ENCODE measurements at regions not wholly inside any gene's neighbourhood (a gene's known extent, or its start where the extent isn't known, plus 50 kb on each side); places are given as distances from the start of the nearest gene placed in this dataset.

DNA sequence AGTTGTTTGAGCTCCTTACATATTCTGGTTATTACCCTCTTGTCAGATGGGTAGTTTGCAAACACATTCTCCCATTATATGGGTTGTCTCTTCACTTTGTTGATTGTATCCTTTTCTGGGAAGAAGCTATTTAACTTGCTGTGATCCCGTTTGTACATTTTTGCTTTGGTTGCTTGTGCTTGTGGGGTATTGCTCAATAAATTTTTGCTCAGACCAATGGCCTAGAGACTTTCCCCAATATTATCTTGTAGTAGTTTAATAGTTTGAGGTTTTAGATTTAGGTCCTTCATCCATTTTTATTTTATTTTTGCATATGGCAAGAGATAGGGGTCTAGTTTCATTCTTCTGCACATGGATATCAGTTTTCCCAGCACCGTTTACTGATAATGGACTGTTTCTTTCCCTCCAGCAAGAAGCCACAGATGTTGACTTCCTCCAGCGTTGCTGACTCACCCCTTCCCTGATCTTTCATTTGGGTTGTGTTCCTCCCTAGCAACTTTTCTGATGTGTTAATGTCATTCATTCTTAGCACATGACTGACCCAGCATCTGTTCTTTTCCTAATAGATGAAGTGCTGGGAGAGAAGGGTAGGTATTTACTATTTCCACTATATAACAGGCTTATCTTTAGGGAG lies 166.7 kb upstream of the SGO1 start:
- Mint-ChIP-seq H3K4me1 (no peaks in the 10 kb centered on the region), H3K36me3 (ENCODE audit: low read depth) (no peaks in the 10 kb centered on the region), H3K27ac (no peak overlapping the region), H3K27me3 (ENCODE audit: low read depth) (peaks cover 5% of the 10 kb centered on the region), H3K4me3 (no peak overlapping the region), H3K9me3 (peaks cover 5% of the 10 kb centered on the region)
- TF ChIP-seq, protein P1, sequence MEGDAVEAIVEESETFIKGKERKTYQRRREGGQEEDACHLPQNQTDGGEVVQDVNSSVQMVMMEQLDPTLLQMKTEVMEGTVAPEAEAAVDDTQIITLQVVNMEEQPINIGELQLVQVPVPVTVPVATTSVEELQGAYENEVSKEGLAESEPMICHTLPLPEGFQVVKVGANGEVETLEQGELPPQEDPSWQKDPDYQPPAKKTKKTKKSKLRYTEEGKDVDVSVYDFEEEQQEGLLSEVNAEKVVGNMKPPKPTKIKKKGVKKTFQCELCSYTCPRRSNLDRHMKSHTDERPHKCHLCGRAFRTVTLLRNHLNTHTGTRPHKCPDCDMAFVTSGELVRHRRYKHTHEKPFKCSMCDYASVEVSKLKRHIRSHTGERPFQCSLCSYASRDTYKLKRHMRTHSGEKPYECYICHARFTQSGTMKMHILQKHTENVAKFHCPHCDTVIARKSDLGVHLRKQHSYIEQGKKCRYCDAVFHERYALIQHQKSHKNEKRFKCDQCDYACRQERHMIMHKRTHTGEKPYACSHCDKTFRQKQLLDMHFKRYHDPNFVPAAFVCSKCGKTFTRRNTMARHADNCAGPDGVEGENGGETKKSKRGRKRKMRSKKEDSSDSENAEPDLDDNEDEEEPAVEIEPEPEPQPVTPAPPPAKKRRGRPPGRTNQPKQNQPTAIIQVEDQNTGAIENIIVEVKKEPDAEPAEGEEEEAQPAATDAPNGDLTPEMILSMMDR (IDR thresholded peaks at IDR 0.05; ENCODE audit: unreplicated experiment in 3 of 3), result no peak

DNA sequence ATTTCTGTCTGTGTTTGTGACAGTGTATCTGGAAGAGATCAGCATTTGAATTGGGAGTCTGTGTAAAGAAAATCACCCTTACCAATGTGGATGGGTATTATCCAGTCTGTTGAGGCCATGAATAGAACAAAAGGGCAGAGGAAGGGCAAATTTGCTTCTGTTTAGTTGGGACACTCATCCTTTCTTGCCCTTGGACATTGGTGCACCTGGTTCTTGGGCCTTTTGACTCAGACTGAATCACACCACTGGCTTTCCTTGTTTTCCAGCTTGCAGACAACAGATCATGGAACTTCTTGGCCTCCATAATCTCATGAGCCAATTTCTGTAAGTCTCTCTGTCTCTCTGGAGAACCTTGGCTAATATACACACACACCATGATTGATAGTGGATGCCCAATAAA lies 164.4 kb upstream of the SGO1 start:
- TF ChIP-seq, protein P1 (IDR thresholded peaks at IDR 0.05; ENCODE audit: unreplicated experiment in 3 of 3), result no peak
- Mint-ChIP-seq H3K4me3 (no peak overlapping the region), H3K4me1 (no peaks in the 10 kb centered on the region), H3K36me3 (ENCODE audit: low read depth) (no peaks in the 10 kb centered on the region), H3K9me3 (peaks cover 3% of the 10 kb centered on the region), H3K27ac (no peak overlapping the region), H3K27me3 (ENCODE audit: low read depth) (peaks cover 5% of the 10 kb centered on the region)

DNA sequence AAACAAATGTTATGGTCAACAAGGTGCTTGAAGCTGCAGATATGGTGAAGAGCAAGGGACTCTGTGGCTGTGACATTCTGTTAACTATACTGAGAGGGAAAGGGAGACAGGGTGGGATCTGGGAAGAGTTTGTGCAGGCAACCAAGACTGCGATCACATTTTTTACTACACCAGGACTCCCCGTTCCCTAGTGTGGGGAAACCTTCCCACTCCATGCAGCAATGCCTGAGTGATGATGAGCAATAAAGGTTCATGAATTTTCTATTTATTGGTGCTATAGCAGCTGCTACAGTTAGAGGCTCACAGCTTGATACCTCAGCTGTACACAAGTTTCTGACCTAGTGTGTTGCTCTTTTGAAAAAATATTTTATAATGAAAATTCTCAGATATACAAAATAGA lies 160.9 kb upstream of the SGO1 start:
- no peaks in the 10 kb centered on the region for H3K36me3 Mint-ChIP-seq (ENCODE audit: low read depth)
- no peaks in the 10 kb centered on the region for H3K27me3 Mint-ChIP-seq (ENCODE audit: low read depth)
- TF ChIP-seq, protein P1 (IDR thresholded peaks at IDR 0.05; ENCODE audit: unreplicated experiment in 3 of 3), result no peak
- no peak overlapping the region for H3K4me3 Mint-ChIP-seq
- no peak overlapping the region for H3K27ac Mint-ChIP-seq
- no peaks in the 10 kb centered on the region for H3K9me3 Mint-ChIP-seq
- H3K4me1 Mint-ChIP-seq, result peaks cover 6% of the 10 kb centered on the region

- Mint-ChIP-seq H3K4me1 (peaks cover 6% of the 10 kb centered on the region), H3K9me3 (no peaks in the 10 kb centered on the region), H3K36me3 (ENCODE audit: low read depth) (no peaks in the 10 kb centered on the region), H3K4me3 (no peak overlapping the region), H3K27ac (no peak overlapping the region), H3K27me3 (ENCODE audit: low read depth) (no peaks in the 10 kb centered on the region)
- TF ChIP-seq, protein P1 (IDR thresholded peaks at IDR 0.05; ENCODE audit: unreplicated experiment in 3 of 3), result no peak
These were observed 160.4 kb upstream of the SGO1 start for GRCh38 chr3:20346369-20346768.

DNA sequence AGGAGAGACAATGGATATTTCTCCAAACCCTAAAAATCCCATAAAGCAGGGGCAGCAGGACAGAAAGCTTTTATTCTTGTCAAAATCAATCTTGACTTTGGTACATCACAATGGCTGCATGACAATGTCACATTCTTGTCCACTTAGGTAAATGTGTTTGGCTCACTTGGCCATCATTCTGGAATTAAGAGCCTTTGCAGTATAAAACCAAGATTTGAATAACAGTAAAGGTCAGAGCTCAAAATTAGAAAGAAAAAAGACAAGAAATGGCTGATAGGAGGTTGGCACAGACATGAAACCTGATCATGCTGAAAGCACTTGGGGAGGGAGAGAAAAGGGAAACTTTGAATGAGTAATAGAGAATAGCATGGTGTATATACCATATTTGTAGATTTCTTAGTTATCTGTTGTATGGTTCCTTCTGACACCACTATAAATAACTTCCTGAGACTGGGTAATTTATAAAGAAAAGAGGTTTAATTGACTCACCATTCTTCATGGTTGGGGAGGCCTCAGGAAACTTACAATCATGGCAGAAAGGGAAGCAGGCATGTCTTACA lies 158.5 kb upstream of the SGO1 start:
- TF ChIP-seq, protein P1 (IDR thresholded peaks at IDR 0.05; ENCODE audit: unreplicated experiment in 3 of 3), result no peak
- Mint-ChIP-seq H3K27ac (no peak overlapping the region), H3K4me1 (peaks cover 6% of the 10 kb centered on the region), H3K4me3 (no peak overlapping the region), H3K36me3 (ENCODE audit: low read depth) (no peaks in the 10 kb centered on the region), H3K9me3 (no peaks in the 10 kb centered on the region), H3K27me3 (ENCODE audit: low read depth) (no peaks in the 10 kb centered on the region)

DNA sequence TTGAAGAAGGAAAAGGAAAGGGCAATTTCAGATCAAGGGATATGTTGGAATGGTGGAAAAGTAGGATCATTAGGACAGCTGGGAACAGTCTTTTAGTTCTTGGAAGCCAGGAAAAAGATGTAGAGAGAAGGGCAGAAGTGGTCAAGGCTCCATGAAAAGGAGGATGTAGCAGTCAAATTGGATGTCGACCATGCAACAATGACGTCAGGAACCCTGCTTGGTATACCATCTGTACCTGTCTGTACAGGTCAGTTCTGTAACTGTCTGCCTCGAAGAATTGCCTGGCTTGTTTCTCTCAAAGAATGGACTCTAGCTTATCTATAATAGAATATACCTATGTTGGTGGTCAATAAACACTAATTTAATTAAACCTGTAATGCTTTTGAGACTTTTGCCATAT lies 157.8 kb upstream of the SGO1 start:
- Mint-ChIP-seq H3K4me3 (no peak overlapping the region), H3K27me3 (ENCODE audit: low read depth) (no peaks in the 10 kb centered on the region), H3K4me1 (peaks cover 6% of the 10 kb centered on the region), H3K36me3 (ENCODE audit: low read depth) (no peaks in the 10 kb centered on the region), H3K27ac (no peak overlapping the region), H3K9me3 (no peaks in the 10 kb centered on the region)
- TF ChIP-seq, protein P1 (IDR thresholded peaks at IDR 0.05; ENCODE audit: unreplicated experiment in 3 of 3), result no peak

All from nephron (organoid).